Spleen (tissue), 11 donors: ENCODE measurements at regions not wholly inside any gene's neighbourhood (a gene's known extent, or its start where the extent isn't known, plus 50 kb on each side); places are given as distances from the start of the nearest gene placed in this dataset.

Experiments
- DNase-seq: peaks from one replicate; pipeline ENCODE4 v3.0.0-alpha.2; 2020
- H3K27ac ChIP-seq, 8 donors: fragments of 200-600 bp; sonication (generic) in 7 of 8; 1 replicate in 4 of 8; 2 replicates in 4 of 8; pipeline versions ENCODE4 v1.5.0 to v1.8.0; 2016 to 2021; ENCODE audit warnings: inconsistent platforms in 4 of 8, mild to moderate bottlenecking in 4 of 8, moderate library complexity in 1 of 8
- H3K27me3 ChIP-seq, 7 donors: fragments of 200-600 bp; sonication (generic) in 6 of 7; replicated peaks in 1 of 7; 1 replicate in 4 of 7; 2 replicates in 3 of 7; pipeline versions ENCODE4 v1.5.0 to v1.8.0; 2016 to 2021; ENCODE audit warnings: inconsistent platforms in 3 of 7, mild to moderate bottlenecking in 1 of 7
- H3K36me3 ChIP-seq, 6 donors: fragments of 200-600 bp; sonication (generic) in 5 of 6; 1 replicate in 4 of 6; 2 replicates in 2 of 6; pipeline versions ENCODE4 v1.5.0 to v1.8.0; 2016 to 2021; ENCODE audit warnings: inconsistent platforms in 2 of 6
- H3K4me1 ChIP-seq, 6 donors: fragments of 200-600 bp; sonication (generic) in 5 of 6; 1 replicate in 3 of 6; 2 replicates in 3 of 6; pipeline versions ENCODE4 v1.5.0 to v1.8.0; 2016 to 2021; ENCODE audit warnings: inconsistent platforms in 3 of 6
- H3K4me3 ChIP-seq, 8 donors: fragments of 200-600 bp; sonication (generic) in 7 of 8; 1 replicate in 4 of 8; 2 replicates in 4 of 8; pipeline versions ENCODE4 v1.5.0 to v1.8.0; 2016 to 2021; ENCODE audit warnings: inconsistent platforms in 4 of 8, mild to moderate bottlenecking in 4 of 8, moderate library complexity in 2 of 8
- H3K9me3 ChIP-seq, 8 donors: fragments of 200-600 bp; sonication (generic) in 7 of 8; 1 replicate in 4 of 8; 2 replicates in 4 of 8; pipeline versions ENCODE4 v1.5.0 to v1.8.0; 2016 to 2021; ENCODE audit warnings: inconsistent platforms in 4 of 8
- POLR2A ChIP-seq, 3 donors: fragments of 450-650 bp; IDR thresholded peaks; one replicate each; pipeline ENCODE4 v1.5.1; 2017; ENCODE audit warnings: antibody characterized with exemption in 3 of 3, mild to moderate bottlenecking in 1 of 3
- POLR2AphosphoS5 ChIP-seq, 3 donors: sonication (generic); formaldehyde crosslinking; IDR thresholded peaks; one replicate each; pipeline ENCODE4 v1.5.1; 2017; ENCODE audit warnings: antibody characterized with exemption in 3 of 3
- WGBS, 5 donors: extraction: QIAGEN DNeasy Blood & Tissue Kit in 3 of 5; methylation state at CpG; one replicate each; pipeline versions ENCODE4 v1.1.5 to v1.1.7; 2013 to 2018; 5-methylcytosine and 5-hydroxymethylcytosine counted together
- intact Hi-C: fragments of 100-400 bp; cut with DNase I; formaldehyde crosslinking; loops from one replicate; pipeline ENCODE4 v1.15.0; 2023; ENCODE audit warnings: low total_unique reads
- TF ChIP-seq, protein P1 (sequence below), 11 experiments: fragments of 200-600 bp in 7 of 11; fragments of 450-650 bp in 4 of 11; sonication (generic) in 4 of 11; IDR thresholded peaks in 8 of 11; conservative IDR thresholded peaks in 3 of 11; 1 replicate in 7 of 11; 2 replicates in 4 of 11; pipeline versions ENCODE4 v1.4.0 to v1.8.0; 2016 to 2021; ENCODE audit warnings: antibody characterized with exemption in 11 of 11, inconsistent platforms in 4 of 11, mild to moderate bottlenecking in 1 of 11
- donor health status: healthy with polysubstance abuse.
- donor health status: DM: no; HTN: no; CAD: no; lungs with moderate emphysema.
- donor health status: DM: no; HTN: no; CAD: no.
- donor health status: Bipolar disorder and iron deficiency.
- donor health status: healthy.
- donor health status: DM: no; HTN: no; CAD: no.
- donor health status: DM: yes; HTN: yes; CAD: no.

DNA sequence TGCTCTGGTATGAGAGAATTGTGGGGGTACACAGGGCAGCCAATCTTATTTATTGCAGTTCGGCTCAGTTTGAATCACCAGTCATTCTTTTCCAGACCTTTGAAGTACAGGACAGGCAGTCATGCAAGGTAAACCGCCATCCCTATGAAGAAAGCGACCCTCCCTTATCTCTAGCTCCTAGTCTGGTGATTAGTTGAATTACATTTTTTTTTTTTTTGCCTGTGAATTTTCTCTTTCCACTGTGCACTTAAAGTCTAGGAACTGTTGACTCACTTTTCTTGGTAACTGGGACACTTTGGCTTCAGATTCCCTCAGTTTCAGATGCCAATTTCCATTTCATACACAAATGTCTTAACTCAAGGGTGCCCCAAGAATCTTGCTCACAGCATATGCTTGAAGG lies 82.4 kb upstream of the FAM9C start:
- H3K27ac ChIP-seq = peak overlapping the region in 4 of 8 donors; percentile 60 to 81 (median 76)
- peaks cover 11 to 54% (median 16%) of the 10 kb centered on the region in 6 donors for H3K4me1 ChIP-seq
- H3K9me3 ChIP-seq = no peaks in the 10 kb centered on the region
- no peak overlapping the region for H3K4me3 ChIP-seq
- 75 to 98% (median 84%) methylated on average over 3 of the region's 3 CpGs for WGBS, 5 donors
- no peaks in the 10 kb centered on the region for H3K36me3 ChIP-seq
- DNase-seq = no peak
- TF ChIP-seq, protein P1, sequence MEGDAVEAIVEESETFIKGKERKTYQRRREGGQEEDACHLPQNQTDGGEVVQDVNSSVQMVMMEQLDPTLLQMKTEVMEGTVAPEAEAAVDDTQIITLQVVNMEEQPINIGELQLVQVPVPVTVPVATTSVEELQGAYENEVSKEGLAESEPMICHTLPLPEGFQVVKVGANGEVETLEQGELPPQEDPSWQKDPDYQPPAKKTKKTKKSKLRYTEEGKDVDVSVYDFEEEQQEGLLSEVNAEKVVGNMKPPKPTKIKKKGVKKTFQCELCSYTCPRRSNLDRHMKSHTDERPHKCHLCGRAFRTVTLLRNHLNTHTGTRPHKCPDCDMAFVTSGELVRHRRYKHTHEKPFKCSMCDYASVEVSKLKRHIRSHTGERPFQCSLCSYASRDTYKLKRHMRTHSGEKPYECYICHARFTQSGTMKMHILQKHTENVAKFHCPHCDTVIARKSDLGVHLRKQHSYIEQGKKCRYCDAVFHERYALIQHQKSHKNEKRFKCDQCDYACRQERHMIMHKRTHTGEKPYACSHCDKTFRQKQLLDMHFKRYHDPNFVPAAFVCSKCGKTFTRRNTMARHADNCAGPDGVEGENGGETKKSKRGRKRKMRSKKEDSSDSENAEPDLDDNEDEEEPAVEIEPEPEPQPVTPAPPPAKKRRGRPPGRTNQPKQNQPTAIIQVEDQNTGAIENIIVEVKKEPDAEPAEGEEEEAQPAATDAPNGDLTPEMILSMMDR (IDR thresholded peaks at IDR 0.05 in 8 of 11, conservative IDR thresholded peaks at IDR 0.05 in 3 of 11) = no peak
- no peak for TF ChIP-seq POLR2A (IDR thresholded peaks at IDR 0.05)
- TF ChIP-seq POLR2AphosphoS5 (IDR thresholded peaks at IDR 0.05) = no peak
- H3K27me3 ChIP-seq = no peaks in the 10 kb centered on the region
- intact Hi-C loops = no loop called here

DNA sequence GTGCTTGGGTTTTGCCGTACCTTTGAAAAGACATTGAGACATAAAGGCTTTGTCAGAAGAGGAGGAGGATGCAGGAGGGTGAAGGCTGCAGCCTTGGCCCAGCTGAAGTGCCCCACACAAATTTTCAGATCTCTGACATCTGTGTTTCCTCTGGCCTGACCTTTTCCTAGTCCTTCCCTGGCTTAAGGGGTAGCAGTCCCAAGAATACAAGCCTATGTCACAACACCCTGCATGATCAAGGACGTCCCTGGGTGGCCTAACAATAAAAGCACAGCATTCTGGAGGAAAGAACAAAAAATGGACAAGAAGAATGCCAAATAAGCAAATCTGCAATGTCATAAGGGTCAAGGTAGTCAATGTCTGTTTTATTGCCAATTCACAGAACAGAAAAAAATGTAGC lies 80.8 kb upstream of the FAM9C start:
- no peaks in the 10 kb centered on the region for H3K9me3 ChIP-seq
- no peaks in the 10 kb centered on the region for H3K27me3 ChIP-seq
- H3K4me1 ChIP-seq = peaks cover 11 to 41% (median 15%) of the 10 kb centered on the region in 6 donors
- WGBS, 5 donors = 54 to 77% (median 66%) methylated on average over 2 of the region's 2 CpGs
- H3K4me3 ChIP-seq = no peak overlapping the region
- H3K27ac ChIP-seq = peak overlapping the region in 7 of 8 donors; percentile 43 to 81 (median 76)
- H3K36me3 ChIP-seq = no peaks in the 10 kb centered on the region
- intact Hi-C loops = no loop called here
- DNase-seq = no peak
- TF ChIP-seq POLR2AphosphoS5 (IDR thresholded peaks at IDR 0.05) = peak in 1 of 3 donors; percentile 63
- TF ChIP-seq, protein P1 (IDR thresholded peaks at IDR 0.05 in 8 of 11, conservative IDR thresholded peaks at IDR 0.05 in 3 of 11) = no peak

DNA sequence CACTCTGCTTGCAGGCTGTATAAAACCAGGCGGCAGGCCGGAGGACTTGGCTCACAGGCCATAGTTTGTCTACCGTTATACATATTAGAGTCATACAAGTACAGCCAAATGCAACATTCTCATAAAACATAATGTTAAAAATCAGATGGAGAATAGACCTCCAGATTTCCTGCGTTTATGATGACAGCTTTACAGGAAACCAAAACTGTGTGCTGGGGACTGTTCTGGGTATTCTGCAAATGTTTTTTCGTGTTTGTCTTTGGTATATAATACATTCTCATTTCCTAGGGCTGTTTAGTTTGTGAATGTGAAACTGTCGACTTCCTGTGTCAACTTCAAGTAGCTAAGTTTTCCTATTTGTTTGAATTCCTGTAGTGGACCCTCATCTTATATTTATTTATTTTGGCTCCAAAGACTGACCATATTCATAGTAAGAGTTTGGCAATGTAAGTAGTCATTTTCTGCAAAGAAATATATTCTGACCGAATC lies 79.5 kb upstream of the FAM9C start:
- intact Hi-C loops = no loop called here
- H3K27ac ChIP-seq = peak overlapping the region; percentile 37 to 81 (median 75)
- H3K9me3 ChIP-seq = peaks cover 0 to 1% (median 0%) of the 10 kb centered on the region in 8 donors
- no peak for DNase-seq
- WGBS, 5 donors = 4 to 38% (median 23%) methylated on average over 7 of the region's 7 CpGs
- TF ChIP-seq, protein P1 (IDR thresholded peaks at IDR 0.05 in 8 of 11, conservative IDR thresholded peaks at IDR 0.05 in 3 of 11) = no peak
- TF ChIP-seq POLR2AphosphoS5 (IDR thresholded peaks at IDR 0.05) (no peak), POLR2A (IDR thresholded peaks at IDR 0.05) (no peak)
- H3K27me3 ChIP-seq = no peaks in the 10 kb centered on the region
- H3K4me1 ChIP-seq = peaks cover 11 to 38% (median 15%) of the 10 kb centered on the region in 6 donors
- H3K4me3 ChIP-seq = no peak overlapping the region
- H3K36me3 ChIP-seq = no peaks in the 10 kb centered on the region

DNA sequence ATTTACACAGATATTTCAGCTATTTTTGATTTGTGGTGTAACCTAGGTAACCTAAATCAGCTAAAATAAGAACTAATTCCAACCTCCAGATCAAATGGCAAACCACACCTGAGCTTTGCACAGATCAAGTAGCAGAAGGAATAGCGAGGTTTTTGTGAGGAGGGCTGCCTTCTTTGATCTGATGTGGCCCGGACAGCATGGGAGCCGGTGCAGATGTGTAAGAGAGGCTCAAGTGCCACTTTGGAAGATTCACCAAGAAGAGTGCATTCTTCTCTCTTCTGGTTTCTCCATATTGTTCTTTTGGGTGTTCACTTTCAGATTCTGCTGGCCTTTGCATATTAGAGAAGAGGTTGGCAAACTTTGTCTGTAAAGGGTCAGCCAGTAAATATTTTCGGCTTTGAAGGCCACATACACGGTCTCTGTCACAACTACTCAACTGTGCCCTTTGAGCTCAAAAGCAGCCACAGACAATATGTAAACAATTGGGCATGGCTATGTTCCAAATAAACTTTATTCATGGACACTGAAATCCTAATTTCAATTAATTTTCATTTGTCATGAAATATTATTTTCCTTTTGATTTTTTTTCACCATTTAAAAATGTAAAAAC lies 78.9 kb upstream of the FAM9C start:
- H3K4me3 ChIP-seq = no peak overlapping the region
- H3K27ac ChIP-seq = peak overlapping the region; percentile 37 to 81 (median 75)
- no peak for DNase-seq
- intact Hi-C loops = no loop called here
- H3K36me3 ChIP-seq = no peaks in the 10 kb centered on the region
- no peak for TF ChIP-seq POLR2A (IDR thresholded peaks at IDR 0.05)
- peaks cover 11 to 37% (median 15%) of the 10 kb centered on the region in 6 donors for H3K4me1 ChIP-seq
- peaks cover 0 to under 1% (median 0%) of the 10 kb centered on the region in 7 donors for H3K27me3 ChIP-seq
- WGBS, 5 donors = 42 to 60% (median 53%) methylated on average over 5 of the region's 5 CpGs
- peaks cover 0 to 7% (median 0%) of the 10 kb centered on the region in 8 donors for H3K9me3 ChIP-seq
